Trophoblast cell (in vitro differentiated cells and primary cell): ENCODE measurements at regions not wholly inside any gene's neighbourhood (a gene's known extent, or its start where the extent isn't known, plus 50 kb on each side); places are given as distances from the start of the nearest gene placed in this dataset.

Experiments
- DNase-seq, 2 donors: peaks; one replicate each; pipeline ENCODE4 v3.0.0-alpha.2; 2016
- H2AFZ ChIP-seq: 2 replicates; pipeline ENCODE4 v1.6.1; 2013; ENCODE audit warnings: low read length, moderate library complexity, mild to moderate bottlenecking; ENCODE audit not compliant: insufficient read depth, poor library complexity
- H2AK5ac ChIP-seq: 2 replicates; pipeline ENCODE4 v1.6.1; 2013; ENCODE audit warnings: mild to moderate bottlenecking, low read length
- H2BK120ac ChIP-seq: 2 replicates; pipeline ENCODE4 v1.6.1; 2013; ENCODE audit warnings: low read length, mild to moderate bottlenecking, moderate library complexity; ENCODE audit not compliant: insufficient read depth, poor library complexity
- H2BK12ac ChIP-seq: 2 replicates; pipeline ENCODE4 v1.6.1; 2013; ENCODE audit warnings: mild to moderate bottlenecking, low read length, moderate library complexity
- H2BK5ac ChIP-seq: 2 replicates; pipeline ENCODE4 v1.6.1; 2013; ENCODE audit warnings: low read length, low read depth, moderate library complexity, mild to moderate bottlenecking; ENCODE audit not compliant: poor library complexity
- H3K14ac ChIP-seq: 2 replicates; pipeline ENCODE4 v1.6.1; 2013; ENCODE audit warnings: mild to moderate bottlenecking, low read length
- H3K18ac ChIP-seq: 2 replicates; pipeline ENCODE4 v1.6.1; 2013; ENCODE audit warnings: mild to moderate bottlenecking, low read length
- H3K23ac ChIP-seq: 2 replicates; pipeline ENCODE4 v1.6.1; 2013; ENCODE audit warnings: low read length
- H3K27ac ChIP-seq: 2 replicates; pipeline ENCODE4 v1.5.1; 2013; ENCODE audit warnings: low read depth, mild to moderate bottlenecking, inconsistent platforms, low read length, moderate library complexity
- H3K27me3 ChIP-seq: 2 replicates; pipeline ENCODE4 v1.6.1; 2013; ENCODE audit warnings: inconsistent platforms, mild to moderate bottlenecking, low read length, moderate library complexity; ENCODE audit not compliant: insufficient read depth
- H3K36me3 ChIP-seq, 2 experiments: 1 replicate in 1 of 2; 2 replicates in 1 of 2; pipeline ENCODE4 v1.6.1; 2013; ENCODE audit warnings: low read length in 2 of 2, mild to moderate bottlenecking in 2 of 2, moderate library complexity in 1 of 2; ENCODE audit not compliant: insufficient read depth in 2 of 2, control insufficient read depth in 1 of 2
- H3K4ac ChIP-seq: 2 replicates; pipeline ENCODE4 v1.6.1; 2013; ENCODE audit warnings: low read depth, mild to moderate bottlenecking, low read length, moderate library complexity
- H3K4me1 ChIP-seq, 2 experiments: 1 replicate in 1 of 2; 2 replicates in 1 of 2; pipeline ENCODE4 v1.6.1; 2013; ENCODE audit warnings: low read length in 2 of 2, mild to moderate bottlenecking in 2 of 2, moderate library complexity in 1 of 2; ENCODE audit not compliant: insufficient read depth in 2 of 2, control insufficient read depth in 1 of 2
- H3K4me2 ChIP-seq: 2 replicates; pipeline ENCODE4 v1.6.1; 2013; ENCODE audit warnings: inconsistent platforms, mild to moderate bottlenecking, low read length, moderate library complexity
- H3K4me3 ChIP-seq: 2 replicates; pipeline ENCODE4 v1.5.1; 2013; ENCODE audit warnings: mild to moderate bottlenecking, low read depth, low read length, inconsistent platforms
- H3K79me1 ChIP-seq: one replicate; pipeline ENCODE4 v1.6.1; 2013; ENCODE audit warnings: low read length
- H3K79me2 ChIP-seq: 2 replicates; pipeline ENCODE4 v1.6.1; 2013; ENCODE audit warnings: low read length, mild to moderate bottlenecking; ENCODE audit not compliant: control insufficient read depth, insufficient read depth, poor library complexity
- H3K9ac ChIP-seq: 2 replicates; pipeline ENCODE4 v1.6.1; 2013; ENCODE audit warnings: mild to moderate bottlenecking, low read length
- H3K9me3 ChIP-seq: 2 replicates; pipeline ENCODE4 v1.6.1; 2013; ENCODE audit warnings: low read depth, mild to moderate bottlenecking, control low read depth, inconsistent platforms, low read length; ENCODE audit not compliant: insufficient read depth
- H4K12ac ChIP-seq: 2 replicates; pipeline ENCODE4 v1.6.1; 2013; ENCODE audit warnings: low read depth, mild to moderate bottlenecking, low read length, moderate library complexity
- H4K8ac ChIP-seq: 2 replicates; pipeline ENCODE4 v1.6.1; 2013; ENCODE audit warnings: low read depth, mild to moderate bottlenecking, low read length, moderate library complexity
- H4K91ac ChIP-seq: one replicate; pipeline ENCODE4 v1.6.1; 2013; ENCODE audit warnings: low read depth, mild to moderate bottlenecking, low read length, moderate library complexity
- WGBS: extraction: QIAGEN DNeasy Blood & Tissue Kit; methylation state at CpG from one replicate; pipeline ENCODE4 v1.1.7; 2013; ENCODE audit warnings: missing lambda C conversion rate; ENCODE audit not compliant: insufficient read length, insufficient coverage; ENCODE audit errors: extremely low coverage; 5-methylcytosine and 5-hydroxymethylcytosine counted together

DNA sequence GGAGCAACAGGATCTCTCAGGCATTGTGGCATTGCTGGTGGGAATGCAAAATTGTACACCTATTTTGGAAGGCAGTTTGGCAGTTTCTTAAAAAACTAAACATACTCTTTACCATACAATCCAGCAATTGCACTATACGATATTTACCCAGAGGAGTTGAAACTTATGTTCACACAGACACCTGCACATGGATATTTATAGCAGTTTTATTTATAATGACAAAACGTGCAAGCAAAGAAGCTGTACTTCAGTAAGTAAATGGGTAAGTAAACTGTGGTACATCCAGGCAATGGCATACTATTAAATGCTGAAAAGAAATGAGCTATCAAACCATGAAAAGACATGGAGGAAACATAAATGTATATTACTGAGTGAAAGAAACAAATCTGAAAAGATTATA lies 71.6 kb upstream of the UBAC2 start:
- peaks cover 5 to 10% of the 10 kb centered on the region in 2 experiments for H3K4me1 ChIP-seq
- H3K18ac ChIP-seq: no peak overlapping the region
- no peak overlapping the region for H3K4me2 ChIP-seq
- no peak overlapping the region for H3K4ac ChIP-seq
- no peaks in the 10 kb centered on the region for H3K27me3 ChIP-seq
- H4K8ac ChIP-seq: no peak overlapping the region
- no CpG with 5 or more reads among the region's 2 CpGs for WGBS
- no peak overlapping the region for H3K27ac ChIP-seq
- H3K79me2 ChIP-seq: no peaks in the 10 kb centered on the region
- H4K12ac ChIP-seq: no peak overlapping the region
- H3K9ac ChIP-seq: no peak overlapping the region
- no peak overlapping the region for H2AK5ac ChIP-seq
- no peak overlapping the region for H2BK120ac ChIP-seq
- H3K36me3 ChIP-seq: no peaks in the 10 kb centered on the region
- H3K14ac ChIP-seq: no peak overlapping the region
- H3K23ac ChIP-seq: no peak overlapping the region
- H3K79me1 ChIP-seq: peaks cover 5% of the 10 kb centered on the region
- no peak overlapping the region for H2BK12ac ChIP-seq
- no peak overlapping the region for H2AFZ ChIP-seq
- H3K9me3 ChIP-seq: no peaks in the 10 kb centered on the region
- no peak overlapping the region for H2BK5ac ChIP-seq
- H3K4me3 ChIP-seq: no peak overlapping the region
- no peak overlapping the region for H4K91ac ChIP-seq
- DNase-seq: no peak

- Histone ChIP-seq H3K18ac (no peak overlapping the region), H3K14ac (no peak overlapping the region), H3K36me3 (no peaks in the 10 kb centered on the region), H3K27ac (no peak overlapping the region), H3K23ac (no peak overlapping the region), H2BK12ac (no peak overlapping the region), H3K79me1 (peaks cover 5% of the 10 kb centered on the region), H3K4me1 (peaks cover 5 to 10% of the 10 kb centered on the region in 2 experiments), H2BK120ac (no peak overlapping the region), H4K8ac (no peak overlapping the region), H4K12ac (no peak overlapping the region), H4K91ac (no peak overlapping the region), H3K9ac (no peak overlapping the region), H3K4me2 (no peak overlapping the region), H2AK5ac (no peak overlapping the region), H3K27me3 (no peaks in the 10 kb centered on the region), H3K4ac (no peak overlapping the region), H2BK5ac (no peak overlapping the region), H2AFZ (no peak overlapping the region), H3K4me3 (no peak overlapping the region), H3K79me2 (no peaks in the 10 kb centered on the region), H3K9me3 (no peaks in the 10 kb centered on the region)
- no CpG with 5 or more reads among the region's 7 CpGs for WGBS
- no peak for DNase-seq
Measured at GRCh38 chr13:99129951-99130350, 70.7 kb upstream of the UBAC2 start.

DNA sequence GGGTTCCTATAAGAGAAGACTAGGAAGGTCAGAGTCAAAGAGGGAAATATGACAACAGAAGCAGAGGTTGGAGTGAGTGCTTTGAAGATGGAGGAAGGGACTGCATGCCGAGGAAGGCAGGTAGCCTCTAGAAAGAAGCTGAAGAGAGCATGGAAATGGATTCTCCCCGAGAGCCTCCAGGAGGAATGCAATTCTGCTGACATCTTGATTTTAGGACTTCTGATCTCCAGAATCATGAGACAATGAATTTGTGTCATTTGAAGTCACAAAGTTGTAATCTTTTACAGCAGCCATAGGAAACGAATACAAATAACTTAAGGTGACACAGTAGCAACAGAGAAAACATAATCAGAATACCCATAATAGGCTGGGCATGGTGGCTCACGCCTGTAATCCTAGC lies 69.2 kb upstream of the UBAC2 start:
- Histone ChIP-seq H3K79me1 (peaks cover 5% of the 10 kb centered on the region), H2BK120ac (no peak overlapping the region), H3K4me1 (peaks cover 5 to 10% of the 10 kb centered on the region in 2 experiments), H4K8ac (no peak overlapping the region), H3K23ac (no peak overlapping the region), H3K4ac (no peak overlapping the region), H2BK12ac (no peak overlapping the region), H3K9ac (no peak overlapping the region), H4K91ac (no peak overlapping the region), H3K14ac (no peak overlapping the region), H3K27ac (no peak overlapping the region), H4K12ac (no peak overlapping the region), H3K4me2 (no peak overlapping the region), H3K9me3 (no peaks in the 10 kb centered on the region), H3K79me2 (no peaks in the 10 kb centered on the region), H3K18ac (no peak overlapping the region), H2AFZ (no peak overlapping the region), H3K27me3 (no peaks in the 10 kb centered on the region), H2AK5ac (no peak overlapping the region), H3K4me3 (no peak overlapping the region), H3K36me3 (no peaks in the 10 kb centered on the region), H2BK5ac (no peak overlapping the region)
- no CpG with 5 or more reads among the region's 4 CpGs for WGBS
- DNase-seq: no peak

DNA sequence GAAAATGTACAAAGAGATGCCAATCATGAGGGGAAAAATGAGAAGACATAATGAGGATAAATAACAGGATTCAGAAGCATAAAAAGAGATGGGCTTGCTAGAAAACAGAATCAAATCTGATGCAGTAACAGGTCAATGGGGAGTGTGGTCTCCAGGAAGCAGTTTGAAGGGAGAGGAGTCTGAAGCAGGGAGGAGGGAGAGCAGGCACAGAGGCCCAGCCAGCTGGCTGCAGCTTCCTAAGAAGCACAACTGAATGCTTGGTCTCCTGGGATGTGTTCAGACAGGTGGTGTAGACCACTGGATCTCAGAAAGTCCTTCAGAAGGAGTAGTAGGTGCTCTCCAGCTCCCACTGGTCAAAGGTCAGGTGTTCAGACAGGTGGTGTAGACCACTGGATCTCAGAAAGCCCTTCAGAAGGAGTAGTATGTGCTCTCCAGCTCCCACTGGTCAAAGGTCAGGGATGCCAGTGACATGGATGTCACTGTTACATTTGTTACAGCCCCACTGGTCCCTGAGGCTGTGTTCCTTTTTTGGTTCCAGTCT lies 68.3 kb upstream of the UBAC2 start:
- Histone ChIP-seq H3K79me1 (peaks cover 5% of the 10 kb centered on the region), H2BK5ac (no peak overlapping the region), H3K9ac (no peak overlapping the region), H3K27ac (no peak overlapping the region), H2BK12ac (no peak overlapping the region), H2AK5ac (no peak overlapping the region), H3K4me3 (no peak overlapping the region), H3K27me3 (no peaks in the 10 kb centered on the region), H3K4me2 (no peak overlapping the region), H4K12ac (no peak overlapping the region), H3K9me3 (no peaks in the 10 kb centered on the region), H4K91ac (no peak overlapping the region), H4K8ac (no peak overlapping the region), H3K79me2 (no peaks in the 10 kb centered on the region), H3K14ac (no peak overlapping the region), H2BK120ac (no peak overlapping the region), H3K18ac (no peak overlapping the region), H3K23ac (no peak overlapping the region), H2AFZ (no peak overlapping the region), H3K4me1 (peaks cover 5 to 10% of the 10 kb centered on the region in 2 experiments), H3K36me3 (no peaks in the 10 kb centered on the region), H3K4ac (no peak overlapping the region)
- DNase-seq: no peak
